ENCODE measurements at regions not wholly inside any gene's neighbourhood (a gene's known extent, or its start where the extent isn't known, plus 50 kb on each side); places are given as distances from the start of the nearest gene placed in this dataset.

- TF ChIP-seq CTCF (IDR thresholded peaks at IDR 0.05) (no peak), POLR2A (IDR thresholded peaks at IDR 0.05) (no peak), POLR2AphosphoS5 (IDR thresholded peaks at IDR 0.05) (no peak)
Observed at GRCh38 chr10:9858816-9859215, 1158.9 kb upstream of the CELF2 start.
